Neural progenitor cell (in vitro differentiated cells): ENCODE measurements at regions not wholly inside any gene's neighbourhood (a gene's known extent, or its start where the extent isn't known, plus 50 kb on each side); places are given as distances from the start of the nearest gene placed in this dataset.

ENCODE experiments used
- EZH2 ChIP-seq: fragments of 200-600 bp; sonication (generic); IDR thresholded peaks from 2 replicates; pipeline ENCODE4 v1.6.1; 2017; ENCODE audit warnings: antibody characterized with exemption, mild to moderate bottlenecking, moderate library complexity
- TF ChIP-seq, protein P1 (sequence below): fragments of 200-600 bp; sonication (generic); IDR thresholded peaks from 2 replicates; pipeline ENCODE4 v1.5.1; 2017; ENCODE audit warnings: antibody characterized with exemption, mild to moderate bottlenecking

GRCh38 chr17:72525225-72526015, 404.6 kb downstream of the SOX9 start:
- TF ChIP-seq, protein P1, sequence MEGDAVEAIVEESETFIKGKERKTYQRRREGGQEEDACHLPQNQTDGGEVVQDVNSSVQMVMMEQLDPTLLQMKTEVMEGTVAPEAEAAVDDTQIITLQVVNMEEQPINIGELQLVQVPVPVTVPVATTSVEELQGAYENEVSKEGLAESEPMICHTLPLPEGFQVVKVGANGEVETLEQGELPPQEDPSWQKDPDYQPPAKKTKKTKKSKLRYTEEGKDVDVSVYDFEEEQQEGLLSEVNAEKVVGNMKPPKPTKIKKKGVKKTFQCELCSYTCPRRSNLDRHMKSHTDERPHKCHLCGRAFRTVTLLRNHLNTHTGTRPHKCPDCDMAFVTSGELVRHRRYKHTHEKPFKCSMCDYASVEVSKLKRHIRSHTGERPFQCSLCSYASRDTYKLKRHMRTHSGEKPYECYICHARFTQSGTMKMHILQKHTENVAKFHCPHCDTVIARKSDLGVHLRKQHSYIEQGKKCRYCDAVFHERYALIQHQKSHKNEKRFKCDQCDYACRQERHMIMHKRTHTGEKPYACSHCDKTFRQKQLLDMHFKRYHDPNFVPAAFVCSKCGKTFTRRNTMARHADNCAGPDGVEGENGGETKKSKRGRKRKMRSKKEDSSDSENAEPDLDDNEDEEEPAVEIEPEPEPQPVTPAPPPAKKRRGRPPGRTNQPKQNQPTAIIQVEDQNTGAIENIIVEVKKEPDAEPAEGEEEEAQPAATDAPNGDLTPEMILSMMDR, result no peak
- no peak for TF ChIP-seq EZH2
